22Rv1 (cell line): ENCODE measurements at regions not wholly inside any gene's neighbourhood (a gene's known extent, or its start where the extent isn't known, plus 50 kb on each side); places are given as distances from the start of the nearest gene placed in this dataset.

Source experiments
- H3K27ac ChIP-seq: fragments of 450-650 bp; 2 replicates; pipeline ENCODE4 v1.5.1; 2017
- ZFX ChIP-seq: fragments of 450-650 bp; IDR thresholded peaks from 2 replicates; pipeline ENCODE4 v1.6.1; 2017; ENCODE audit warnings: antibody characterized with exemption, borderline replicate concordance
- TF ChIP-seq, protein P1 (sequence below): fragments of 450-650 bp; IDR thresholded peaks from 2 replicates; pipeline ENCODE4 v1.5.1; 2017; ENCODE audit warnings: mild to moderate bottlenecking

DNA sequence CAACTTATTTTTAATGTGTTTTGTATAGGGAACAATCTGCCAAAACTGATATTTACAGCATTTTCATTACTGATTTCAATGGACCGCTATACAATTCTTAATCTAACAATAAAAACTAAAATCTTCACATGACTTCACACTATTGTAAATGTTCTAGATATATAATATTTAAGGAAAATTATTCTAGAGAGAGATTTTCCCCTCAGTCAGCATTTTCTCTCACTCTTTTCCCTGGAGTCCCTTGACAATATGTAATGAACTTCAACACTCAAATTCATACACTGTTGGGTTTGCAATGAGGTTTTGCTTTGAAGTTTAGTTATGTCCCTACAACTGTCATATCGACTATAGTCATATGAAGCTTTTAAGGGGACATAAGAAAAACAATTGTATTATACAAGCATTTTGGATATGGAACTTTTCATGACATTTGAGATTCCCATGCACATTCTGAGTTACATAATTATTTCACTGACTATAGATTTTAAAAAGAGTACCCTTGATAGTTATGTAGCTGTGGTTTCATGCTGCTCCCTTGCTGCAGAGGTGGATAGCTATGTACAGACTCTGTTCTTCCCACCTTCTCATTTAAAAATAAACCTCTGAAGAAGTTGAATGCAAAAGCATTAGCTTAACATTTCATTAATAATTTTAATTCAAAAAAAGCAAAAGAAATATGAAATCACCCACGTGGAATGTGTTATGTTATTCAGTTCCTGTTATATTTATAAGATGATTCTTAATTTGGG is 338.5 kb downstream of the AKAIN1 start:
- no peak for TF ChIP-seq ZFX
- TF ChIP-seq, protein P1, sequence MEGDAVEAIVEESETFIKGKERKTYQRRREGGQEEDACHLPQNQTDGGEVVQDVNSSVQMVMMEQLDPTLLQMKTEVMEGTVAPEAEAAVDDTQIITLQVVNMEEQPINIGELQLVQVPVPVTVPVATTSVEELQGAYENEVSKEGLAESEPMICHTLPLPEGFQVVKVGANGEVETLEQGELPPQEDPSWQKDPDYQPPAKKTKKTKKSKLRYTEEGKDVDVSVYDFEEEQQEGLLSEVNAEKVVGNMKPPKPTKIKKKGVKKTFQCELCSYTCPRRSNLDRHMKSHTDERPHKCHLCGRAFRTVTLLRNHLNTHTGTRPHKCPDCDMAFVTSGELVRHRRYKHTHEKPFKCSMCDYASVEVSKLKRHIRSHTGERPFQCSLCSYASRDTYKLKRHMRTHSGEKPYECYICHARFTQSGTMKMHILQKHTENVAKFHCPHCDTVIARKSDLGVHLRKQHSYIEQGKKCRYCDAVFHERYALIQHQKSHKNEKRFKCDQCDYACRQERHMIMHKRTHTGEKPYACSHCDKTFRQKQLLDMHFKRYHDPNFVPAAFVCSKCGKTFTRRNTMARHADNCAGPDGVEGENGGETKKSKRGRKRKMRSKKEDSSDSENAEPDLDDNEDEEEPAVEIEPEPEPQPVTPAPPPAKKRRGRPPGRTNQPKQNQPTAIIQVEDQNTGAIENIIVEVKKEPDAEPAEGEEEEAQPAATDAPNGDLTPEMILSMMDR: no peak
- H3K27ac ChIP-seq: no peak overlapping the region

DNA sequence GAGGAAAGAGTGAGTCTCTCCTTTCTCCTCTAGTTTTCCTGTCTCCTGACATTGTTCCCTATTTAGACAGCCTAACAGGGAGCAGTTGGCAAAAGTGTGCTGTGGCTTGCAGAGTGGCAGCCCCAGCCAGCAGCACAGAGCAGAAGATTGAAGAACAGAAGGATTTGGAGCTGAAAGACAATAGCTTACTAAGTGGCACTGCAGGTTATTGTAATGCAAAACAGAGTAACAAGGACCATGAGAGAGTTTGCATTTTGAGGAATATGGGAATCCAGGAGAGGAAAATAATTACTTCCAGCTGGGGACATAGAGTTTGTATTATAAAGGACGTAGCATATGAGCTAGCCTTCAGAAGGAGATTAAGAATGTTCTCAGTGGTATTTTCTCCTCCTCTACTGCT is 342.4 kb downstream of the AKAIN1 start:
- no peak overlapping the region for H3K27ac ChIP-seq
- TF ChIP-seq, protein P1: no peak
- TF ChIP-seq ZFX: no peak

DNA sequence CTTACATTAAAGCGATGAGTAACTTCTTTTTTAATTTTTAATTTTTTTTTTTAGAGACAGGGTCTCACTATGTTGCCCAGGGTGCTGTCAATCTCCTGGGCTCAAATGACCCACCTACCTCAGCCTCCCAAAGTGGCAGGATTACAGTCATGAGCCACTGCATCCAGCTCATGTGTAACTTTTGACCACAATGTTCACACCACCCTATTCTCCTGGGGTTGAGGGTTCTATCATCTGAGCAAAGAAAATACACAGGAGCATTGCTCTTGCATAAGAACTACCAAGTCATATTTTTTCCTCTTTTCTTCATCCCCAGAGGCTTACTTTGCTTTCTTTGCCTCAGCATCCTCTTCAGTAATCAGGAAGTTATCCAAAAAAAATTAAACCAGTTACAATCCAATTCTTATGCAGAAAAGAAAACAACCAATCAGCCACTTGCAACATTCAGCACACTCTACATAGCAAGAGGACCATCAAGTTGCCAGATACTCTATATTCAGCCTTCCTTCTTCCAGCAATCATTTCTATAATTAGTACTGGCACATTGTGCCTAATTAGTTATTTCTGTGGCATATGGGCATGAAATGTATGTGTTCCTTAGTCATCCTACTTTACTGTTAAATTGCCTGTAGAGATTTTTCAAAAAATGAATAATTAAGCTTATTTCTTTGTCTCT is 345.6 kb downstream of the AKAIN1 start:
- no peak overlapping the region for H3K27ac ChIP-seq
- no peak for TF ChIP-seq ZFX
- TF ChIP-seq, protein P1: no peak

DNA sequence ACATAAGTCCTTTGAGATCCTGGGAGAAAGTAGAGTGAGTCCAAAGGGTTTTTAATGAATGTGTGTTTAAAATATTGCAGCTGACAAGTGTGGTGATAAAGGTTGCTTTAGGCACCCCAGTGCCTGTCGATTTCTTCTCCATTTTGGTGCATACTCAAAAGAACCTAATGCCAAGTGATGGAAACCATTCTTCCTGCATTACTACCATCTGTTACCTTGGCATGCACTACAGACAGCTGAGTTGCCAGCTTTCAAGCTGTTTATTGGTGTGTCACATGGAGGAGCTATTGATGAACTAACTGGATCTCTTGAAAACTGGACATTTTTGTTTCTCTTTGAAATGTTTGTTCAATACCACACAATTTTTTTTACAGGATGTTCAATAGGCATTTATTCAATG is 350.0 kb downstream of the AKAIN1 start:
- TF ChIP-seq, protein P1: no peak
- TF ChIP-seq ZFX: no peak
- H3K27ac ChIP-seq: no peak overlapping the region

DNA sequence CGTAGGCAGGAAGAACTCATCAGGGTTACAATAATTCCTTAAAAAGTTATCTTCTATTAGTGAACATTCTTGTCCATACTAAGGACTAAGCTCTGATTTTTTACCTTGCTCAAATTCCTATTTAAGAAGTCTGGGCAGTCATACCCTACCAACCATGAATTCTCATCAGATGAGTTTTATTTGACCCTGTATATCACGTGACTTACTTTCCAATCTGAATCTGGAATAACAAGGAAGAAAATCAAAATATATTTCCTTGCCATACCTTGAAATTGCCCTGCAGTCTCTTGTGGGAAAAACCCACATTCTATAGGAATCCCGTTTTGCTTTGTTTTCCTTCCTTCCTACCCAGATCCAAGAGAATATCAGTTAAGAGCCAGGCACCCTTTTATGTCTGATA is 352.7 kb downstream of the AKAIN1 start:
- no peak overlapping the region for H3K27ac ChIP-seq
- TF ChIP-seq, protein P1: no peak
- no peak for TF ChIP-seq ZFX

DNA sequence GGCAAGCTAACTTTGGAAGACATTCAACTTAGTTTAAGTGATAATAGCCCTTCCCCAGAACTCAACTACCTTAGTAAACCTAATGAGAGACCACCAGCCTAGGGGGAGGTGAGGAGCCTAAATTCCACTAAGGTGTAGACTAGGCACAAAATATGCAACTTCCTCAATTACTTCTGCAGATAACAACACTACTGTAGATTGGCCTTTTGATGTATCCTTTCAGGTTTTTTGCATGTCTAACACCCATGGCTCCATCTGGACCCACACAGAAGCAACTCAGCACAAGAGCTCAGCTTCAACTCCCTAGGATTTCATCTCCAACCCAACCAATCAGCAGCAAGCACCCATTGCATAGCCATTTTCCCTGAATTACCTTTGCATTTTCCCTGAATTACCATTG is 353.3 kb downstream of the AKAIN1 start:
- TF ChIP-seq, protein P1: no peak
- TF ChIP-seq ZFX: no peak
- H3K27ac ChIP-seq: no peak overlapping the region

DNA sequence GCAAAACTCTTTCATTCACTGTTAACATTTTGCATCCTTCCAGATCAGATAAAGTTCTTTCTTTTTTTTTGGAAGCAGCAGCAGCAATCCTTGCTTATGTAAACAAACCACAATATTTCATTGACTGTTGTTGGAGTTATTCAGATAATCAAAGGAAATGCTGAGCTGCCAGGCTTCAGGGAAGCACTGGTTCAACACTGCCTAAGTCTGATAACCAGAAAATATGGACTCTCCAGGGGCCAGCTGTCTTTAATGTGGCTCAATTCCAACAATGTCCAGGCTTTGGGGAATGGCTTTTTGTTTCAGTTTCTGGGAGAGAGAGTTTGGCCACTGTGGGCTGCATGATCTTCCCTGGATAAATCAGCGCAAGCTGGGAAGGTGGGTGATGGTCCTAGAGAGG is 354.3 kb downstream of the AKAIN1 start:
- H3K27ac ChIP-seq: no peak overlapping the region
- TF ChIP-seq, protein P1: no peak
- TF ChIP-seq ZFX: no peak
